GM12878 (cell line): ENCODE measurements at regions not wholly inside any gene's neighbourhood (a gene's known extent, or its start where the extent isn't known, plus 50 kb on each side); places are given as distances from the start of the nearest gene placed in this dataset.

Source experiments
- ATAC-seq: fragments of 200-7000 bp; cut with Tn5 transposase; 3 replicates; pipeline ENCODE4 v1.9.1; 2020; ENCODE audit warnings: mild to moderate bottlenecking, moderate library complexity
- BruUV-seq: library from RNA; stranded (reverse); fragments of 400-500 nt; replicated peaks from 2 replicates; lab custom pipeline; 2021; lab: Mats Ljungman, UMichigan
- CTCF ChIA-PET: fragments of 300-600 bp; sonication (Branson Sonifier 250); formaldehyde crosslinking; extraction: SDS; loops from one replicate; lab custom pipeline; 2021; ENCODE audit warnings: inconsistent platforms; lab: Yijun Ruan, JAX
- POLR2A ChIA-PET: fragments of 350-600 bp; formaldehyde crosslinking; extraction: SDS; loops from one replicate; lab custom pipeline; 2021; ENCODE audit warnings: inconsistent platforms; lab: Charles Lee
- RAD21 ChIA-PET: fragments of 300-600 bp; sonication (Branson Sonifier 250); formaldehyde crosslinking; loops from one replicate; lab custom pipeline; 2023; ENCODE audit warnings: antibody characterized with exemption; ENCODE audit not compliant: unreplicated experiment; lab: Charles Lee
- SMC1A ChIA-PET: fragments of 300-600 bp; sonication (Branson Sonifier 250); formaldehyde crosslinking; loops from one replicate; lab custom pipeline; 2023; ENCODE audit not compliant: unreplicated experiment, uncharacterized antibody; lab: Charles Lee
- DNase-seq: peaks from one replicate; pipeline ENCODE4 v3.0.0-alpha.2; 2011; ENCODE audit warnings: low read depth, low spot score
- FAIRE-seq: peaks from 3 replicates; lab custom pipeline; 2011; peaks lifted over from hg19 to GRCh38; lab: Jason Lieb, UNC
- H2AFZ ChIP-seq: 2 replicates; pipeline ENCODE4 v1.6.0; 2011; ENCODE audit warnings: low read depth, low read length, control low read depth; ENCODE audit not compliant: control insufficient read depth
- H3K27ac ChIP-seq: 2 replicates; pipeline ENCODE4 v1.5.1; 2011; ENCODE audit warnings: control low read depth; ENCODE audit not compliant: control insufficient read depth, insufficient read depth
- H3K27me3 ChIP-seq, 2 experiments: replicated peaks in 1 of 2; 2 replicates each; pipeline versions ENCODE4 v1.6.0 to v1.6.1; 2011; ENCODE audit warnings: low read length in 1 of 2; ENCODE audit not compliant: control insufficient read depth in 2 of 2, insufficient read depth in 2 of 2
- H3K36me3 ChIP-seq, 2 experiments: 2 replicates each; pipeline ENCODE4 v1.5.1; 2011; ENCODE audit warnings: low read length in 1 of 2; ENCODE audit not compliant: control insufficient read depth in 2 of 2, insufficient read depth in 2 of 2
- H3K4me1 ChIP-seq: 2 replicates; pipeline ENCODE4 v1.6.1; 2011; ENCODE audit warnings: mild to moderate bottlenecking, low read length, moderate library complexity, mixed read lengths; ENCODE audit not compliant: control insufficient read depth, insufficient read depth
- H3K4me2 ChIP-seq: 2 replicates; pipeline ENCODE4 v1.6.0; 2011; ENCODE audit warnings: control low read depth; ENCODE audit not compliant: control insufficient read depth, insufficient read depth
- H3K4me3 ChIP-seq: fragments of 200-600 bp; sonication (generic); 2 replicates; pipeline ENCODE4 v1.5.1; 2016
- H3K79me2 ChIP-seq: 2 replicates; pipeline ENCODE4 v1.6.0; 2011; ENCODE audit warnings: low read length; ENCODE audit not compliant: control insufficient read depth, insufficient read depth
- H3K9ac ChIP-seq: 2 replicates; pipeline ENCODE4 v1.8.0; 2011; ENCODE audit warnings: low read length, control low read depth, mixed read lengths; ENCODE audit not compliant: control insufficient read depth, insufficient read depth
- H3K9me3 ChIP-seq: replicated peaks from 3 replicates; pipeline ENCODE4 v1.5.1; 2011; ENCODE audit warnings: mild to moderate bottlenecking, low read length; ENCODE audit not compliant: control insufficient read depth, insufficient read depth
- H4K20me1 ChIP-seq: 2 replicates; pipeline ENCODE4 v1.6.0; 2011; ENCODE audit not compliant: control insufficient read depth, insufficient read depth
- ASH2L ChIP-seq: fragments of 300-600, 200-600 bp; sonication (generic); IDR thresholded peaks from 2 replicates; pipeline ENCODE4 v1.6.1; 2017; ENCODE audit warnings: low read depth, mild to moderate bottlenecking, borderline replicate concordance
- BMI1 ChIP-seq: fragments of 450-650 bp; IDR thresholded peaks from 2 replicates; pipeline ENCODE4 v1.6.1; 2016; ENCODE audit warnings: mild to moderate bottlenecking, moderate library complexity, borderline replicate concordance
- NRF1 ChIP-seq: conservative IDR thresholded peaks from 2 replicates; pipeline ENCODE4 v1.6.1; 2011; ENCODE audit warnings: mild to moderate bottlenecking, low read depth, low read length, improper control_type of control experiment
- RAD21 ChIP-seq: IDR thresholded peaks from 2 replicates; pipeline ENCODE4 v1.6.1; 2011; ENCODE audit warnings: mild to moderate bottlenecking, low read depth, low read length, moderate library complexity; ENCODE audit not compliant: insufficient read depth
- TBL1XR1 ChIP-seq: IDR thresholded peaks from 2 replicates; pipeline ENCODE4 v1.6.1; 2012; ENCODE audit warnings: low read depth, low read length, improper control_type of control experiment
- YY1 ChIP-seq: IDR thresholded peaks from 2 replicates; pipeline ENCODE4 v1.6.1; 2011; ENCODE audit warnings: low read depth, mild to moderate bottlenecking, low read length
- WGBS: methylation state at CpG from one replicate; pipeline ENCODE4 v1.1.6; 2016; ENCODE audit warnings: low lambda C conversion rate; ENCODE audit not compliant: insufficient replicate concordance, insufficient coverage; ENCODE audit errors: missing lambda C conversion rate; 5-methylcytosine and 5-hydroxymethylcytosine counted together
- in situ Hi-C: fragments of 300-500 bp; cut with MboI; formaldehyde crosslinking; loops from 9 replicates; pipeline ENCODE4 v1.14.3; 2018; ENCODE audit warnings: mixed read lengths
- intact Hi-C: fragments of 100-400 bp; cut with micrococcal nuclease; formaldehyde crosslinking; loops from one replicate; pipeline ENCODE4 v1.14.2; 2022; ENCODE audit not compliant: unreplicated experiment
- TF ChIP-seq, protein P1 (sequence below): fragments of 450-650 bp; conservative IDR thresholded peaks from 2 replicates; pipeline ENCODE4 v1.6.1; 2017; ENCODE audit warnings: mild to moderate bottlenecking, moderate library complexity

DNA sequence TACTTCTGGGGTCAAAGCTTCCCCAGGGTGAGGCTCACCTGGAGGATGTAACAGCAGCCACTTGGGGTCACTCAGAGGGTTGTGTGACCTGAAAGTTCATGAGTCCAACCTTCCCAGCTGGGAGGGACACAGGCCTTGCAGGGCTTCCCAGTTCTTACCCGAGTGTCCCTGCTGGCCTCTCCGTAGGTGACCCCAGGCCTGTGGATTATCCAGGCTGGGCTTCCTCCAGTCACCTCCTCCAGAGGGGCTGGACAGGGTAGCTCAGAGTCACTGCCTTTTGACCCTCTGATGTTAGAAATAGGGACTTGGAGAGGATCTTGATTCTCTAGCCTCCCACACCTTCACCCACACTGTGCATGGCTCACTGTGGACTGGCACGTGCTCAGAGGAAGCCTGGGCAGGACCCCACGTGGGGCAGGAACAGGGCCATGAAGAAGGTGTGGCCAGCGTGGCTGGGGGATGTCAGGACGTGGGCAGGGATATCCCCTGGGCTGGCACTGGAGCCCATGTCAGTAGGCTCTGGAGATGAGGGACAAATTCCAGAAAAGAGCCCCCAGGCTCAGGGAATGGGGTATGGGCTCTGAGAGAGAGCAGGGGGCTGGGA is 131.8 kb downstream of the ACTL8 start:
- ATAC-seq: no peak
- Histone ChIP-seq H3K4me3 (no peak overlapping the region), H3K9ac (no peak overlapping the region), H3K27ac (no peak overlapping the region), H2AFZ (no peak overlapping the region), H3K27me3 (no peaks in the 10 kb centered on the region), H3K4me1 (no peaks in the 10 kb centered on the region), H3K4me2 (no peak overlapping the region), H3K9me3 (no peaks in the 10 kb centered on the region), H3K79me2 (no peaks in the 10 kb centered on the region), H4K20me1 (no peaks in the 10 kb centered on the region), H3K36me3 (no peaks in the 10 kb centered on the region)
- SMC1A ChIA-PET: no interaction called here
- in situ Hi-C loops (no loop called here), intact Hi-C loops (no loop called here)
- CTCF ChIA-PET: no interaction called here
- 0% methylated on average over 6 of the region's 6 CpGs for WGBS
- DNase-seq: no peak
- BruUV-seq: no TSS peak
- TF ChIP-seq TBL1XR1 (no peak), YY1 (no peak), RAD21 (no peak), ASH2L (no peak), NRF1 (no peak), BMI1 (no peak)
- TF ChIP-seq, protein P1, sequence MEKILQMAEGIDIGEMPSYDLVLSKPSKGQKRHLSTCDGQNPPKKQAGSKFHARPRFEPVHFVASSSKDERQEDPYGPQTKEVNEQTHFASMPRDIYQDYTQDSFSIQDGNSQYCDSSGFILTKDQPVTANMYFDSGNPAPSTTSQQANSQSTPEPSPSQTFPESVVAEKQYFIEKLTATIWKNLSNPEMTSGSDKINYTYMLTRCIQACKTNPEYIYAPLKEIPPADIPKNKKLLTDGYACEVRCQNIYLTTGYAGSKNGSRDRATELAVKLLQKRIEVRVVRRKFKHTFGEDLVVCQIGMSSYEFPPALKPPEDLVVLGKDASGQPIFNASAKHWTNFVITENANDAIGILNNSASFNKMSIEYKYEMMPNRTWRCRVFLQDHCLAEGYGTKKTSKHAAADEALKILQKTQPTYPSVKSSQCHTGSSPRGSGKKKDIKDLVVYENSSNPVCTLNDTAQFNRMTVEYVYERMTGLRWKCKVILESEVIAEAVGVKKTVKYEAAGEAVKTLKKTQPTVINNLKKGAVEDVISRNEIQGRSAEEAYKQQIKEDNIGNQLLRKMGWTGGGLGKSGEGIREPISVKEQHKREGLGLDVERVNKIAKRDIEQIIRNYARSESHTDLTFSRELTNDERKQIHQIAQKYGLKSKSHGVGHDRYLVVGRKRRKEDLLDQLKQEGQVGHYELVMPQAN: no peak
- POLR2A ChIA-PET: no interaction called here
- no peak for FAIRE-seq
- RAD21 ChIA-PET: no interaction called here
